ENCODE measurements at regions not wholly inside any gene's neighbourhood (a gene's known extent, or its start where the extent isn't known, plus 50 kb on each side); places are given as distances from the start of the nearest gene placed in this dataset.

DNA sequence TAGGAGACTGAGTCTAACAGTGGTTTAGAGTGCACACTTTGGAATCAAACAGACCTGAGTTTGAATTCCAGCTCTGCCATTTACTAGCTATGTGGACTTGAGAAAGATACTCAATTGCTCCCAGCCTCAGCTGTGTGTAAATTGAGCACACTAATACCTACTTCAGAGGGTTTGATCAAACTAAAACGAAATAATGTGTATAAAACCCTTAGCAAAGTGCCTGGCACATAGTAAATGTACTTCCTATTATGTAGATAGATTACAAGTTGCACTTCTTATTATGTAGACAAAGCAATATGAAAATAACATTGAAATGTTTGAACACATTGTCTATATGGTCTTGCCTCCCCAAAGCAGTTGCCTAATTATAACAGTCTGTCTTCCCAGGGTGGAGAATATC, 180.6 kb downstream of the ANXA2 start:
- no peak for ATAC-seq
- Mint-ChIP-seq H3K9me3 (no peaks in the 10 kb centered on the region), H3K27ac (no peak overlapping the region), H3K4me1 (ENCODE audit: low read depth in 2 of 2) (no peaks in the 10 kb centered on the region), H3K4me3 (no peak overlapping the region), H3K36me3 (no peaks in the 10 kb centered on the region), H3K27me3 (peaks cover 34 to 52% of the 10 kb centered on the region in 2 donors)
- DNase-seq (ENCODE audit: low spot score) = no peak

DNA sequence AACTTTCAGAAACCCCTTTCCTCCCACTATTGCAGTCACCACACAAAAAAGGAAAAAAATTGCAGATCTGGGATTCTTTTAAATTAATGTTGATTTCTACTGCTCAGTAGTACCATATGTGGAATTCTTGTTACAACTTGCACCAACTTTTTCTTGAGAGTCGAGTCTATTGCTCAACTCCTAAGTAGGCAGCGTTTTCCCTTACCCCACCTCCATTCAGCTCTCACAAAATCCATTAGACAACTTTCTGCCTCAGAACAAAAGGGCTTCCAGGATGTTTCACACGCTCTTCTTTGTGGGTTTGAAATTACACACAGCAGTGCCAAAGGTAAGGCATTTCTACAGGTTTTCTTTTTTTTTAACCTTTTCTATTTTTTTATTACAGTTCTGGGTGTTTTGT, 179.5 kb downstream of the ANXA2 start:
- H3K27me3 Mint-ChIP-seq = peaks cover 35 to 51% of the 10 kb centered on the region in 2 donors
- no peak overlapping the region for H3K27ac Mint-ChIP-seq
- H3K36me3 Mint-ChIP-seq = no peaks in the 10 kb centered on the region
- ATAC-seq = no peak
- no peaks in the 10 kb centered on the region for H3K4me1 Mint-ChIP-seq (ENCODE audit: low read depth in 2 of 2)
- DNase-seq (ENCODE audit: low spot score) = no peak
- H3K9me3 Mint-ChIP-seq = no peaks in the 10 kb centered on the region
- no peak overlapping the region for H3K4me3 Mint-ChIP-seq

DNA sequence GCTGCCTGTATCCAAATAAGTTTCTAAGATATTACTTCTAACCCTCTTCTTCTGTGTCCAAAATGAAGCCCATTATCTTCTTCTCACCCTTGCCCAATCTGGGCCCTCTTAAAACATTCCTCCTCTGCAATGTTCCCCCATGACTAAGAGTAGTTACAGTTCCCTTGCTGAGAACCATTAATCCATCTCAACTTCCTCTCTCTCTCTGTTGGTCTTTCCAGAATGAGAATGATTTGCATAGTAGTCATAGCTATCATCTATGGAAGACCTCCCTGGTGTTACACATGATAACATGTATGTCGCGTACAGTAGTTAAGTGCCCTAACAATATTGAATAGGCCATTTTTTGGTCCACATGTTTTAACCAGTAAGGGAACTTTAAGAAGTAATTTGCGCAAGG, 177.9 kb downstream of the ANXA2 start:
- ATAC-seq (no peak), DNase-seq (ENCODE audit: low spot score) (no peak)
- H3K27me3 Mint-ChIP-seq = peaks cover 36 to 55% of the 10 kb centered on the region in 2 donors
- H3K9me3 Mint-ChIP-seq = no peaks in the 10 kb centered on the region
- H3K27ac Mint-ChIP-seq = no peak overlapping the region
- H3K4me3 Mint-ChIP-seq = no peak overlapping the region
- no peaks in the 10 kb centered on the region for H3K36me3 Mint-ChIP-seq
- H3K4me1 Mint-ChIP-seq (ENCODE audit: low read depth in 2 of 2) = no peaks in the 10 kb centered on the region

DNA sequence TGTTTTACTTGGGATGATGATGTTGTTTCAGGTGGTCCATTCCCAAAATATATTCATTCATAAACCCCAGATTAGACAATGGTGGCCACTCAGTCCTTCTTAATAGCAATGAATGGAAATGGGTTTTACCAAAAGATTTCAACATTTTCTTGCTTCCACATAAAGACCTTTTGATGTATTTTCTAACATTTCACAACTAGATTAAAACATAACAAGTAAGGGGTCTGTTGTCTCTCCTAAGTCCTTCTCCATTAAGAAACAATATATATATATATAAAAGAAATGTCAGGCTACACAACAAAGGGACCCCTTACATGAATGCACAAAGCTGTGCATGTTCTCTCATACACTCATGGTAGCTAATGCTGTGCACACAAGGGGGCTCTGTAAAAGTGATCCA, 176.4 kb downstream of the ANXA2 start:
- ATAC-seq = no peak
- no peaks in the 10 kb centered on the region for H3K36me3 Mint-ChIP-seq
- H3K4me1 Mint-ChIP-seq (ENCODE audit: low read depth in 2 of 2) = no peaks in the 10 kb centered on the region
- no peak for DNase-seq (ENCODE audit: low spot score)
- no peaks in the 10 kb centered on the region for H3K9me3 Mint-ChIP-seq
- no peak overlapping the region for H3K27ac Mint-ChIP-seq
- no peak overlapping the region for H3K4me3 Mint-ChIP-seq
- peaks cover 32 to 50% of the 10 kb centered on the region in 2 donors for H3K27me3 Mint-ChIP-seq

DNA sequence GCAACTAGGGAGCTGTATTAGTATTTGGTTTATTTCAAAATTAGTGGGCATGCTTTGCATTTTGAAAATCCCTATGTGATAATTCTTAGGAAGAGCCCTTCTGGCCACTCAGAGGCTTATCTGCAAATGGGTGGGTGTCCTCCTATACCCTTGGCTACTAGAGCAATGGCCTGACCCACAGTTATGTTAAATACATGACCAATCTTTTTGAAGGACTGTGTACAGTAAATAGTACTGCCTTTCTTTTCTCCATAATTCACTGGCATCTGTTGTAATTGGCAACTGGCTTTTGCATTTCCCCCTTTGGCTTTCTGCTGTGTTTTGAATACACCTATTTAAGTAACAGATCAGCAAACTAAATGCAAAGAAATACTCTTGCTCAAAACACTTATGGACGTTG, 175.4 kb downstream of the ANXA2 start:
- no peaks in the 10 kb centered on the region for H3K9me3 Mint-ChIP-seq
- no peak overlapping the region for H3K4me3 Mint-ChIP-seq
- no peak for DNase-seq (ENCODE audit: low spot score)
- H3K27me3 Mint-ChIP-seq = peaks cover 31 to 53% of the 10 kb centered on the region in 2 donors
- no peaks in the 10 kb centered on the region for H3K36me3 Mint-ChIP-seq
- no peak overlapping the region for H3K27ac Mint-ChIP-seq
- no peak for ATAC-seq
- no peaks in the 10 kb centered on the region for H3K4me1 Mint-ChIP-seq (ENCODE audit: low read depth in 2 of 2)

DNA sequence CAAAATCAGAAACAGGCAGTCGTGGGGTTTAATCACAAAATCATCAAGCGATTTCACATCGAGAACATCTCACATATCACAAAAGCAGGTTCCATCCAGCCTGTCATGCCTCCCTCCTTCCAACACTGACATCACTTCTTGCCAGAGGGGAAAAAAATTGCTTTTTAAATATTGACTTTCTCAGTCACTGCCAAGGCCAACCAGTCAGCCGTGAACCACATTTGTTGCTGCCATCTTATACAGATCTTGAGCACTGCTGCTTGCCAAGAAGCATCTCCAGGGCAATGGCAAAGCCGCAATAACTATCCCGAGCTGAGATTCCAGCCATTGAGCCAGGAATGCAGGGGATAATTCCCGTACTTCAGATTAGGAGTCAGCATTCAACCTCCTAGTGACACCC, 174.6 kb downstream of the ANXA2 start:
- ATAC-seq (no peak), DNase-seq (ENCODE audit: low spot score) (no peak)
- Mint-ChIP-seq H3K4me3 (no peak overlapping the region), H3K27me3 (peaks cover 31 to 59% of the 10 kb centered on the region in 2 donors), H3K27ac (no peak overlapping the region), H3K36me3 (no peaks in the 10 kb centered on the region), H3K4me1 (ENCODE audit: low read depth in 2 of 2) (no peaks in the 10 kb centered on the region), H3K9me3 (no peaks in the 10 kb centered on the region)

DNA sequence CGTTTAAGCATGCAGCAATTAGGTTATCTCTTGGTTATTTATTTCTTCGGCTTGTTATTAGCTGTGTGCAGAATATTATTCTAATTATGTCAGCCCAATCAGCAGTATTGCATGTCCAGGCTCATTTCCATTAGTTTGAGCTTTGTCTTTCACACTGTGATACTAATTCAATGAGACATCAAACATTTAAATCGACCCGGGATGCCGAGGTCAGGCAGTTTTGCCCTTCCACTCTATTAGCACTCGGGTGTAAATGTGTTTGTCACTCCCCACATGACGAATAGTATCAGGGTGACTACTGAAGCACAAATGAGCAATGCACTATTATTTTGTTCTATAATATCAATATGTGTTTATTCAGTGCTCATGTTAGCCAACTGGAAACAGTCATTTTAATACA, 170.9 kb downstream of the ANXA2 start:
- H3K36me3 Mint-ChIP-seq = no peaks in the 10 kb centered on the region
- no peak for DNase-seq (ENCODE audit: low spot score)
- H3K4me3 Mint-ChIP-seq = no peak overlapping the region
- no peaks in the 10 kb centered on the region for H3K9me3 Mint-ChIP-seq
- peaks cover 24 to 57% of the 10 kb centered on the region in 2 donors for H3K27me3 Mint-ChIP-seq
- H3K27ac Mint-ChIP-seq = no peak overlapping the region
- no peak for ATAC-seq
- no peaks in the 10 kb centered on the region for H3K4me1 Mint-ChIP-seq (ENCODE audit: low read depth in 2 of 2)

DNA sequence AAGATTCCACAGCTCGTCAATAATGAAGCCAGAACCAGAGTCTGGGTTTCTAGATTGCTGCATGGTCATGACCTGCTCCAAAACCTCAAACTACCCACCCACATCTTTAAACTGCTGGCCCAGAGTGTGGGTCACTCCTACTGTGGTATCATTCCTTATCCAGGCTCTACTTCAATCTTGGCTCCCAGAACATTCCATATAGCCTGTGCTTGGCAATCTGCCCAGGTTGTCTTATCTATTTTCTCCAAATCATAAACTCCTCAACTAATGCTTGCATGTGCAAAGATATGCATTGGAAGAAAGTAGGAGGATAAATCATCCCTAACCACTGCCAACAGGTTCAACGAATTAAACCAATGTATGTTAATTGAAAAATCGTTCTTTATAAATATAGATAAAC, 169.7 kb downstream of the ANXA2 start:
- Mint-ChIP-seq H3K27me3 (peaks cover 19 to 54% of the 10 kb centered on the region in 2 donors), H3K4me1 (ENCODE audit: low read depth in 2 of 2) (no peaks in the 10 kb centered on the region), H3K36me3 (no peaks in the 10 kb centered on the region), H3K27ac (no peak overlapping the region), H3K9me3 (no peaks in the 10 kb centered on the region), H3K4me3 (no peak overlapping the region)
- ATAC-seq = no peak
- no peak for DNase-seq (ENCODE audit: low spot score)

DNA sequence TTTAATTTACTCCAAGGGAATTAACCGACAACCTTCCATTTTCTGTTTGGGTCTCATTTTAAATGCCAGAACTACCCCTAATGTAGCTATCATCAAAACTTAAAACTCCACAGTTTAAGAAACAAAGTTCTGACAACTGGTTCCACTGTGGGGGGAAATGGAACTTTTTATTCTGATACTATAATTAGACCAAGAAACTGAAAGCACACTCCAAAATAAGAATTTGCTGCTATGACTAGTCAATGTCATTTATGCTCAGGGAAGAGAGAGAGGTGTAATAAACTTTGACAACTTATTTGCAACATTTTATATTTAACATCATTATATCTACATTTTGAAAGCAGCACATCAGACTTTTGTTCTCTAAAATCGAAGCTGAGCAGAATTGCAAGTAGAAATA, 169.2 kb downstream of the ANXA2 start:
- Mint-ChIP-seq H3K36me3 (no peaks in the 10 kb centered on the region), H3K4me3 (no peak overlapping the region), H3K9me3 (no peaks in the 10 kb centered on the region), H3K27ac (no peak overlapping the region), H3K27me3 (peaks cover 15 to 49% of the 10 kb centered on the region in 2 donors), H3K4me1 (ENCODE audit: low read depth in 2 of 2) (no peaks in the 10 kb centered on the region)
- ATAC-seq = no peak
- DNase-seq (ENCODE audit: low spot score) = no peak

DNA sequence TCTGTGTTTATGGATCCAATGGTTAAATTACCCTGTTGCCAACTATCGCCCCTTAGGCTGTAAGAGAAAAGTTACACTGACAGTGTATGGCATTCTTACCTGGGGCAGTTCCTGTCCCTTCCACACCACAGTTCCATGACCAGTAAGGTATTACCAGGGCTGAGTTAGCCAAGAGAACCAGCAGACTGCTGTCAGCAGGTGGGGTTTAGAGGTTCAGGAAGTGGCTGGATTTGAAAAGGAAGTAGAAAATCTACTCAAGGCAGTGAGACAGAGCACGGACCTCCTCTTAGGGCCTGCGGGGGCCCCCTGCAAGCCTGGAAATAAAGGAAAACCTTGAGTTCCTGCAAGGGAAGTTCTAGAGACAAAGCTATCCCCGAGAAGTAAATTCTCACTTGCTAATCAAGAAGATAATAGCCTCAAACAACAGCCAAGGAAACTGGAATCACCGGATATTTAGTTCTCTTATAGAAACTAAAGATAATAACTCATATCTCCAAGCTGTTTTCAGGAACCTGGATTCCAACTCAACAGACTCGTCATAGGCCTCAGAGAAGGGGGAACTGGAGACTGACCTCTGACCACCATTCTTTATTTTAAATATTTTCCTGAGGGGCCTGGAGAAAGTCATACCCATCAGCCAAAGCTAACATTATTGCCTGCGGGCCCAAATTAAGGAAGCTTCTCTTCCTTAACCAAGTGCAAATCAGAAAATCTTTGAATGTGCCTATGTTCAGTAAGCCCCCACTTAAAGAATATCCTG, 161.7 kb downstream of the ANXA2 start:
- Mint-ChIP-seq H3K27ac (no peak overlapping the region), H3K27me3 (peaks cover 26 to 43% of the 10 kb centered on the region in 2 donors), H3K9me3 (no peaks in the 10 kb centered on the region), H3K4me1 (ENCODE audit: low read depth in 2 of 2) (no peaks in the 10 kb centered on the region), H3K36me3 (peaks cover 7% of the 10 kb centered on the region), H3K4me3 (no peak overlapping the region)
- no peak for ATAC-seq
- no peak for DNase-seq (ENCODE audit: low spot score)

DNA sequence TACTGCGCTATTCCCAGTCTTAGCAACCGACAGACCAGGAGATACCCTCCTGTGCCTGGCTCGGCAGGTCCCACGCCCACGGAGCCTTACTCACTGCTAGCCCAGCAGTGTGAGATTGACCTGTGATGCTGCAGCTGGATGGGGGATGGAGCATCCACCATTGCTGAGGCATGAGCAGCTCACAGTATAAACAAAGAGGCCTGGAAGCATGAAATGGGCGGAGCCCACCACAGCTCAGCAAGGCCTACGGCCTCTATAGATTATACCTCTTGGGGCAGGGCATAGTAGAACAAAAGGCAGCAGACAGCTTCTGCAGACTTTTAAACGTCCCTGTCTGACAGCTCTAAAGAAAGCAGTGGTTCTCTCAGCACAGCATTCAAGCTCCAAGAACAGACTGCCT, 160.3 kb downstream of the ANXA2 start:
- DNase-seq (ENCODE audit: low spot score) (no peak), ATAC-seq (no peak)
- Mint-ChIP-seq H3K4me1 (ENCODE audit: low read depth in 2 of 2) (no peaks in the 10 kb centered on the region), H3K9me3 (no peaks in the 10 kb centered on the region), H3K4me3 (no peak overlapping the region), H3K27me3 (peaks cover 28 to 50% of the 10 kb centered on the region in 2 donors), H3K27ac (no peak overlapping the region), H3K36me3 (peaks cover 10% of the 10 kb centered on the region)

DNA sequence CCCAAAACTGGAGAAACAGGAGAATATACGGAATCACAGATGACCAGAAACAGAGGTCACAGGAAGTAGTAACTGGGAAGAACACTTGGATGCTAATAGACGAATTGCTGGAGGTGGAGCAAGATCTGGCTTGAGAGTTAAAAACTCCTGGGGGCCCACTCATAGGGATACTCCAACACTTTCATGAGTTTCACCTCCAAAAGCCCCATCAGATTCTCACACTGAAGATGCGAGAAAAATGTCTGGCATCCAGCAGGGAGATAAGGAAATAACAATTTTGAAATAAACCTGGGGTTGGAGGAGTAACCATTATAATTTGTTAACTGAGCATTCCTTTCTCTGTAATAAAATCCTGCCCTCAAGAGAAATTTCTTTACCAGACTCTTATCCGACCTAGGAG, 154.0 kb downstream of the ANXA2 start:
- H3K27ac Mint-ChIP-seq = no peak overlapping the region
- peaks cover 35 to 73% of the 10 kb centered on the region in 2 donors for H3K27me3 Mint-ChIP-seq
- H3K4me1 Mint-ChIP-seq (ENCODE audit: low read depth in 2 of 2) = no peaks in the 10 kb centered on the region

DNA sequence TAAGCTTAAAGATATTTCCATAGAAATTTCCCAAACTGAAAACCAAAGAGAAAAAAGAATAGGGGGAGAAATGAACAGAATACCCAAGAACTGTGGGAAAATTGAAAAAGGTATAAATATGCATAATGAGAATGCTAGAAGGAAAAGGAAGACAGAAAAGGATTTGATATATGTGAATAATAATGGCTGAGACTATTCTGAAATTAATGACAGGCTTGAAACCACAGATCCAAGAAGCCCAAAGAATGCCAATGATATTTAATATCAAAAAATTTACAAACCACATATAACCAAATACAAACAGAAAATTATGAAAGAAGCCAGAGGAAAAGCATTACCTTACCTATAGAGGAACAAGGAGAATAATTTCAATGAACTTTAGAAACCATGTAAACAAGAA, 153.0 kb downstream of the ANXA2 start:
- peaks cover 29 to 64% of the 10 kb centered on the region in 2 donors for H3K27me3 Mint-ChIP-seq
- DNase-seq (ENCODE audit: low spot score) (no peak), ATAC-seq (no peak)
- H3K9me3 Mint-ChIP-seq = no peaks in the 10 kb centered on the region
- peaks cover 8% of the 10 kb centered on the region for H3K36me3 Mint-ChIP-seq
- no peak overlapping the region for H3K27ac Mint-ChIP-seq
- H3K4me1 Mint-ChIP-seq (ENCODE audit: low read depth in 2 of 2) = no peaks in the 10 kb centered on the region
- H3K4me3 Mint-ChIP-seq = no peak overlapping the region

More for the DNA sequence above, 154.0 kb downstream of the ANXA2 start:
- Mint-ChIP-seq H3K9me3 (no peaks in the 10 kb centered on the region), H3K4me3 (no peak overlapping the region), H3K36me3 (peaks cover 10% of the 10 kb centered on the region)
- DNase-seq (ENCODE audit: low spot score) = no peak
- no peak for ATAC-seq

DNA sequence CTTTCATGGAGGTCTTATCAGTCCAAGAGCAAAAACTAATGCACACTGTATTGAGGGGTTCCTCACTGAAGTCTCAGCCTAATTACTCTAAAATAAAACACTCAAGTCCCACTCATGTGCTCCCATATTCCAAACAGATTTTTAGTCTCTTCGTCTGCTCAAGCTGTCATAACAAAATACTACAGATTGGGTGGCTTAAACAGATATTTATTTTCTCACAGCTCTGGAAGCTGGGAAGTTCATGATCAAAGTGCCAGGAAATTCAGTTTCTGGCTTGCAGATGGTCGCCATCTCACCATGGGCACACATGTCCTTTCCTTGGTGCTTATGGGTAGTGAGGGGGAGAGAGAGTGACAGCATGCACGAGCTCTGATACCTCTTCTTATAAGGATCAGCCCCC, 147.5 kb downstream of the ANXA2 start:
- DNase-seq (ENCODE audit: low spot score) (no peak), ATAC-seq (no peak)
- Mint-ChIP-seq H3K27ac (no peak overlapping the region), H3K4me3 (no peak overlapping the region), H3K4me1 (ENCODE audit: low read depth in 2 of 2) (peaks cover 0 to 3% of the 10 kb centered on the region in 2 donors), H3K9me3 (no peaks in the 10 kb centered on the region), H3K36me3 (no peaks in the 10 kb centered on the region), H3K27me3 (peaks cover 30 to 61% of the 10 kb centered on the region in 2 donors)
